HG03095 (cell line): ENCODE measurements at regions not wholly inside any gene's neighbourhood (a gene's known extent, or its start where the extent isn't known, plus 50 kb on each side); places are given as distances from the start of the nearest gene placed in this dataset.
"Not testable (repeated sequence)": the region's sequence is repeated elsewhere in the genome, so short reads cannot be mapped to it uniquely, and the experiment has no call there.

ENCODE experiments used
- ATAC-seq: cut with Tn5 transposase; IDR thresholded peaks from one replicate; pipeline ENCODE4 v1.9.1; 2021; ENCODE audit warnings: moderate library complexity; ENCODE audit not compliant: unreplicated experiment

DNA sequence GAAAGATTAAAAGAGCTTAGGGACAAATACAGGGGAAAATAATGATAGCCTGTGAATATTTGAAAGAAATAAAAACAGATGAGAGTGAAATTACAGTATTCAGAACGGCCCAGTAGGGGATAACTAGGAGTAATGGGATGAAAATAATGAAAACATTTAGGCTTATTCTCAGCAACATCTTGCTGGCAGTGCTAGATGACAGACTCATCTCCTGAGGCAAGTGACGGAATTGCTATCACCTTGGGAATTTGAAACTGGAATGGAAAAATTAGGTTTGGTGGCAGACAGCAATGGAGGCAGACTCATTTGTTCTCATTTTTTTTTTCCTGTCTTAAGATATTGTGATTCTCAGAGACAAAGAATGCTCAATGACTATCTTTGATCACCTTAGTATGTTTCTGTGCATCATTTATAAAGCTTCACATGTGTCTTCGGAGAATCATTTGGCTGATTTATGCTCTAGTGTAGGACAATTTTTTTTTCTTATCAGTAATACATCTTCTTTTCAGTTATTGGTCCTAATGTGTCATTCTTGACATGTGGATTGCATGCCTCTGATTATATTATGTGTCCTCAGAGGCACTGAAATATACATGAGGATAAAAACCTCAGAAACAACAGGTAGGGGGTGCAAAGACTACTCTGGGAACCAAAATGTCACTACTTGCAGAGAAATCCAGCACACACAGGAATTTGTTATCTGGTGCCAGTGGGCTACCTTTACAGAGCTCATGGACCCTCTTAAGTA lies 711.7 kb downstream of the EDEM1 start:
- no peak for ATAC-seq

- no peak for ATAC-seq
Observed at GRCh38 chr3:5917932-5918331, 730.4 kb downstream of the EDEM1 start.

GRCh38 chr3:5918626-5919025 lies 731.1 kb downstream of the EDEM1 start:
- no peak for ATAC-seq

DNA sequence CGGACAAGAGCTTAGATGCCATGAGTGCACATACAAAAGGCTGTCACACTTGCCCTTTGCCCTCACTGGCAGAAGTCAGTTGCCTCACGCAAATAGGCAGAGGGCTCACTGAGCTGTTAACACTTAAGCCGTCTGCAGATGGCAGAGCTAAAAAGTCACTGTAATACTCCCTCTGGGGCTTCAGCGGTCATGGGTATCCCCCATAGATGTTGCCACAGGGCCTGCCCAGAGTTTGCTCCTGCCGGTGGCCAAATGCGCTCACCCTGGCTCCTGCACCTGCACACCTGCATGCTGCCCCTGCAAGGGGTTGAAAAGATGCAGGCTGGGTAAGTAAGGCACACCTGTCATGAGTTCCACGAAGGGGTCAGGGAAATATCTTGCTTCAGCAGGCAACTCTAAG lies 741.5 kb downstream of the EDEM1 start:
- ATAC-seq: no peak

DNA sequence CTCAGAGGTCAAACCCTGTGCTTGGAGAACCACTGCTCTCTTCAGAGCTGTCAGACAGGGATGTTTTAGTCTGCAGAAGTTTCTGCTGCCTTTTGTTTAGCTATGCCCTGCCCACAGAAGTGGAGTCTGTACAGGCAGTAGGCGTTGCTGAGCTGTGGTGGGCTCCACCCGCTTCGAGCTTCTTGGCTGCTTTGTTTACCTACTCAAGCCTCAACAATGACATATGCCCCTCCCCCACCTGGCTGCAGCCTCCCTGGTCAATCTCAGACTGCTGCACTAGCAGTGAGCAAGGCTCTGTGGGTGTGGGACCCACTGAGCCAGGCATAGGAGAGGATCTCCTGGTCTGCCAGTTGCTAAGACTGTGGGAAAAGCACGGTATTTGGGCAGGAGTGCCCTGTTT lies 756.6 kb downstream of the EDEM1 start:
- not testable (repeated sequence) for ATAC-seq

- no peak for ATAC-seq
Observed at GRCh38 chr3:5948084-5948483, 760.6 kb downstream of the EDEM1 start.

GRCh38 chr3:5951026-5951425 lies 763.5 kb downstream of the EDEM1 start:
- no peak for ATAC-seq

GRCh38 chr3:5972586-5972985 lies 785.1 kb downstream of the EDEM1 start:
- no peak for ATAC-seq

DNA sequence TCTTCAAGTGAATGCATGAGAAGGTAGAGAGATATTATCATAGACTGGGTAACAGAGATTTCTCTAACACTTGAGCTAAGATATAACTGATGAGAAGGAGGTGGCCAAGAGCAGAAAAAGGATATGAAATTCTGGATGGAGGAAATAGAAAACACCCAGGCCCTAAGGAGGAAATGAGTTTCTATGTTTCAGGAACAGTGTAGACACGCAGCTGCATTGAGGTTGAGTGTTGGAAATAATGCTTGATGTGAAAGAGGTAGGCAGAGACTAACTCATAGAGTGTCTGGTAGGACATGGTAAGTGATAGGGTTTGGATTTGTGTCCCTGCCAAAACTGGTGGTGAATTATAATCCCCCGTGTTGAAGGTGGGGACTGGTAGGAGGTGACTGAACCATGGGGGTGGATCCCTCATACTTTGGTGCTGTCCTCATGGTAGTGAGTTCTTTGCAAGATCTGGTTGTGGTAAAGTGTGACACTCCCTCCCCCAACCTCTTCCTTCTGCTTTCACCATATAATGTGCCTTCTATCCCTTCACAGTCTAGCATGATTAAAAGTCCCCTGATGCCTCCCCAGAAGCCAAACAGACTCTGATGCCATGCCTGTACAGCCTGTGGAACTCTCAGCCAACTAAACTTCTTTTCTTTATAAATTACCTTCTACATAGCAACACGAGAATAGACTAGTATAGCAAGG lies 787.3 kb downstream of the EDEM1 start:
- ATAC-seq: no peak

- ATAC-seq: no peak
Observed at GRCh38 chr3:5977331-5977730, 789.8 kb downstream of the EDEM1 start.

DNA sequence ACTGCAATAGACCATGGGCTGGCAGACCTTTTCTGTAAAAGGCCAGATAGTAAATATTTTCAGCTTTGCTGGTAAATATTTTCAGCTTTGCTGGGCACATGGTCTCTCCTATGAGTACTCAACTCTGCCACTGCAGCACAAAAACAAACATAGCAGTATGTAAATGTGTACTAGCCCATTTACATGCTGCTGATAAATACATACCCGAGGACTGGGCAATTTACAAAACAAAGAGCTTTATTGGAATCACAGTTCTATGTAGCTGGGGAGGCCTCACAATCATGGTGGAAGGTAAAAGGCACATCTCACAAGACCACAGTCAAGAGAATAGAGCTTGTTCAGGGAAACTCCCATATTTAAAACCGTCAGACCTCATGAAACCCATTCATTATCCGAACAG lies 793.0 kb downstream of the EDEM1 start:
- ATAC-seq: no peak

DNA sequence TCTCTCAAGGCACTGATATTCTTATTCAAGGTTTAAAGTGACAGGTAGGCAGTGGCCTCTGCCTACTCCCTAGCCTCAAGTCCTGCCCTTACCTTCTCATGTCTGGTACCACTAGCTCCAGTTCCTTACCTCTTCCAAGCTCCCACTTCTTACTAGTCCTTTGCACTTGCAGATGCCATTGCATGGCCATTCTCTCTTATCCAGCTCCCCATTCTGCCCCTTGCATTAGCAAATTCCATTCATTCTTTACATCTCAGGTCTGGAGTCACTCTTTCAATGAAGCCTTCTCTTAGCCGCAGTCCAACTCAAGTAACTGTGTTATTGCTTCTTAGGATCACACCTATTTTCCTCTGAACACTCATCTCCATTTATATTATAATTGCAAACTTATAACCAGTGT lies 807.1 kb downstream of the EDEM1 start:
- no peak for ATAC-seq

GRCh38 chr3:6018456-6018855 lies 830.9 kb downstream of the EDEM1 start:
- ATAC-seq: no peak

DNA sequence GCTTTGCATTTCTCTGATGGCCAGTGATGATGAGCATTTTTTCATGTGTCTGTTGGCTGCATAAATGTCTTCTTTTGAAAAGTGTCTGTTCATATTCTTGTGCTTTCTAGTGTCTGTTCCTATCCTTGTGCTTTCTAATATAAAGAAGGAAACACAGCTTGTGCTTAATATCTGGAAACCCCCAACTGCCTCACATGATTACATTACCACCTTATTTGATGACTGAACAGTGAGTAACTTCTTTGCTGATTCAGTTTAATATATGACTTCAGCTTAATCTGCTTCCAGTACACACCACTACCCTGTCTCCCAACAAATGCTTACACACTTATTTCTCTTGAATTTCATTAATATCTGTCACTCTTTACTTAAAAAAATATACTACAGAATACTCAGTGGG lies 835.1 kb downstream of the EDEM1 start:
- ATAC-seq: no peak

DNA sequence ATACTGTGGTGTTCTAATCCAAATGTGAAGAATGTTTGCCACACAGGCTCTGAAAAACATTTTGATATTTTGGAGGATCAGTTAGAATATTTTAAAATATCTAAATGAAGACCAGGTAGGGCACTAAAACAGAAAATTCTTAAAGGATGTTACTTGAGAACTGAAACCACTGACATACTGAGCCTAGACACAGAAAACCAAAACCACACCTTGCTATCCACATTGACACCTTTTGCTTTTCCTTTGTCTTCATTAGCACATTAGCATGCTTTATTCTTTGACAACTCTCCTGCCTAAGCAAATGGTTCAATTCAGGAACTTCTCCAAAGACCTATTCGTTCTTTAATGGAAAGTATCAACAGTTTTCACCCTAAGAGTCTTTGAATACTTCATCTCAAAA lies 835.9 kb upstream of the GRM7 start:
- no peak for ATAC-seq

DNA sequence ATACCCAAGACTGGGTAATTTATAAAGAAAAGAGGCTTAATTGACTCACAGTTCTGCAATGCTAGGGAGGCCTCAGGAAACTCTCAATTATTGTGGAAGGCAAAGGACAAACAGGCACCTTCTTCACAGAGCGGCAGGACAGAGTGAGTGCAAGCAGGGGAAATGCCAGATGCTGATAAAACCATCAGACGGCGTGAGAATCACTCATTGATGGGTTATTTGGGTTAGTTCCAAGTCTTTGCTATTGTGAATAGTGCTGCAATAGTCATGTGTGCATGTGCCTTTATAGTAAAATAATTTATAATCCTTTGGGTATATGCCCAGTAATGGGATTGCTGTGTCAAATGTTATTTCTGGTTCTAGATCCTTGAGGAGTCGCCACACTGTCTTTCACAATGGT lies 830.3 kb upstream of the GRM7 start:
- ATAC-seq: not testable (repeated sequence)

GRCh38 chr3:6035626-6036025 lies 825.3 kb upstream of the GRM7 start:
- ATAC-seq: no peak

DNA sequence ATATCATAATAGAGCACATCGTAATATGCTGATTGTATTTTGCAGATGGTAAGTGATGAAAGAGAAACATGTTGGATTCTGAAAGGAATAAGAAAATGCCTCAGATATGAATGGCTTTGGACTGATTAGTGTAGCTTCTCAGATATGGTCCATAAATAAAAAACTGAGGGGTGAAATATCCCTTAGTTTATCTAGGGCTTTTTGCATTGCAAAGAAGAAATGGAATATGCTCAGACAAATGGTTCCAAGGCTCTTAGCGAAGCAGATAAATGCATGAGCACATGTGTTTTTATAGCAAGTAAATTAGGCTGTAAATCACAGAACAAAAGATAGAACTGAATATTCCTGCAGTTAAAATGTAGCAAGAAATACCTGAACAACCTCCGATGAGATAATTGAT lies 820.9 kb upstream of the GRM7 start:
- ATAC-seq: no peak

- ATAC-seq: no peak
Observed at GRCh38 chr3:6041894-6042293, 819.0 kb upstream of the GRM7 start.

- ATAC-seq: no peak
Observed at GRCh38 chr3:6047016-6047415, 813.9 kb upstream of the GRM7 start.

DNA sequence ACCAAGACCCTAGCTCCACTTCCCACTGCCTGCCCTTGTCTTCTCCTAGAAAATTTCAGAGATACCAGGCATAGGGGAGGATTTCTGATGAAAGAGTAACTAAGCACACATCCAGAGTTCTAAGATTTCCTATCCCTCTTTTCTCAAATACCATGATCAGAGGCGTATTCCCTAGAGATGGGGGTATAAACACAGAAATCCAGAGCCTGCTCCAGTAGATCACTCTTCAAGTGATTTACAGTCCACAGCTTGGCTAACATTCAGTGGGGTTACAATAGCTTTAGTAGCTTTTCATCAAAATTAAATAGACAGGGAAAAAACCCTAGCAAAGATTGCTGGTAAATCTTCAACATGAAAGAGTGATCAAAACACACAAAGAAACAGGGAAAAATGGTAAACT lies 800.7 kb upstream of the GRM7 start:
- no peak for ATAC-seq

- no peak for ATAC-seq
Observed at GRCh38 chr3:6062261-6063187, 798.4 kb upstream of the GRM7 start.
